Esophagus squamous epithelium (tissue), 4 donors: ENCODE measurements at regions not wholly inside any gene's neighbourhood (a gene's known extent, or its start where the extent isn't known, plus 50 kb on each side); places are given as distances from the start of the nearest gene placed in this dataset.

ENCODE experiments used
- CTCF ChIP-seq, 6 experiments: fragments of 450-650 bp in 4 of 6; fragments of 200-600 bp in 2 of 6; sonication (generic) in 2 of 6; IDR thresholded peaks; one replicate each; pipeline ENCODE4 v1.5.1; 2016 to 2019; ENCODE audit warnings: antibody characterized with exemption in 6 of 6, mild to moderate bottlenecking in 4 of 6, moderate library complexity in 4 of 6
- POLR2A ChIP-seq, 4 donors: fragments of 450-650 bp; IDR thresholded peaks; one replicate each; pipeline ENCODE4 v1.6.1; 2017; ENCODE audit warnings: antibody characterized with exemption in 4 of 4, mild to moderate bottlenecking in 4 of 4, moderate library complexity in 3 of 4

DNA sequence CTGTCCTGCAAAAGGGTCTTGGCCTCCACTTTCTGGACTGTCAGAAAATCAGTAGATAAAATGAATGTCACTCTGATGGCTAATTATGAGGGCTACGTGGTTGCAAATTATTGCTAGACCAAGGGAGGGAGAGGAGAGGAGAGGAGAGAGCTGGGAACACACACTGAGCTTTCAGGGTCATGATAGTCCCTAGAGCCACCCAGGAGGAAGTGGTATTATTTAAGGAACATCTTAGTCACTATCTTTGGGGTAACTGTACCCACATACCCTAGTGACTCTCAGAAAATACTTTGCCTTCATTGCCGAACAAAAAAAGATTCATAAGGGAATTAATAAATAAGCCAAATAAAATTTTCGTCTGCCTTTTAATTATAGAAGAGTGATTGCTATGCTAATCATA lies 642.3 kb upstream of the CFAP20DC start:
- TF ChIP-seq CTCF (IDR thresholded peaks at IDR 0.05) (no peak), POLR2A (IDR thresholded peaks at IDR 0.05) (no peak)
